Activated T-helper 17 cell treated with anti-CD3 and anti-CD28 coated beads, Interleukin-2, amount 50 U/mL, for 72 hours (primary cell): ENCODE measurements at regions not wholly inside any gene's neighbourhood (a gene's known extent, or its start where the extent isn't known, plus 50 kb on each side); places are given as distances from the start of the nearest gene placed in this dataset.

Experiments
- ATAC-seq: fragments of 150-1000 bp; cut with Tn5 transposase; replicated peaks from 2 replicates; pipeline ENCODE4 v1.10.0; 2021; ENCODE audit warnings: mild to moderate bottlenecking, moderate library complexity
- H3K27ac Mint-ChIP-seq: one replicate; pipeline ENCODE4 v1.8.0; 2022; ENCODE audit warnings: mixed read lengths
- H3K27me3 Mint-ChIP-seq: one replicate; pipeline ENCODE4 v1.8.0; 2022; ENCODE audit warnings: mixed read lengths
- H3K36me3 Mint-ChIP-seq: one replicate; pipeline ENCODE4 v1.8.0; 2022; ENCODE audit warnings: low read depth, mild to moderate bottlenecking, mixed read lengths
- H3K4me1 Mint-ChIP-seq: one replicate; pipeline ENCODE4 v1.8.0; 2022; ENCODE audit warnings: mixed read lengths
- H3K4me3 Mint-ChIP-seq: one replicate; pipeline ENCODE4 v1.8.0; 2022; ENCODE audit warnings: mild to moderate bottlenecking, mixed read lengths
- H3K9me3 Mint-ChIP-seq: one replicate; pipeline ENCODE4 v1.8.0; 2022; ENCODE audit warnings: mixed read lengths

DNA sequence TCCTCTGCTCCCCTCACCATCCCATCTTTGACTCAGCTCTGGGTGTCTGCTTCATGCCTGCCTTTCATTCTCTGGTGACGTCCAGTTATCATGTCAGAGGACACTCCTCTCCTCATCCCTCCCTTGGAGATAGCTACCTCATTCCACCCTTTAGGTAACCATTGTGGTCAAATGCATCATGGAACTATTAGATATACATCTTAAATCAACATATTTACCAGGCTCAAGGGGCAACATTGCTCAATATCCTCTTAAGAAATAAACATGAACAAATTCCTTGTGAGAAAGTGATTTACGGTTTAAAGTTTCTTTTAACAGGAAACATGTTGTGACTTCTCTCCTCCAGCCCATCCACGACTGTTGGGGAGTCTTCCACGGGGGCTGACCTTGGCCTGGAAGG is 511.6 kb upstream of the IGFBP3 start:
- H3K4me1 Mint-ChIP-seq: no peaks in the 10 kb centered on the region
- no peaks in the 10 kb centered on the region for H3K36me3 Mint-ChIP-seq
- no peak overlapping the region for H3K4me3 Mint-ChIP-seq
- no peak overlapping the region for H3K27ac Mint-ChIP-seq
- H3K27me3 Mint-ChIP-seq: no peaks in the 10 kb centered on the region
- peaks cover 5% of the 10 kb centered on the region for H3K9me3 Mint-ChIP-seq
- no peak for ATAC-seq

DNA sequence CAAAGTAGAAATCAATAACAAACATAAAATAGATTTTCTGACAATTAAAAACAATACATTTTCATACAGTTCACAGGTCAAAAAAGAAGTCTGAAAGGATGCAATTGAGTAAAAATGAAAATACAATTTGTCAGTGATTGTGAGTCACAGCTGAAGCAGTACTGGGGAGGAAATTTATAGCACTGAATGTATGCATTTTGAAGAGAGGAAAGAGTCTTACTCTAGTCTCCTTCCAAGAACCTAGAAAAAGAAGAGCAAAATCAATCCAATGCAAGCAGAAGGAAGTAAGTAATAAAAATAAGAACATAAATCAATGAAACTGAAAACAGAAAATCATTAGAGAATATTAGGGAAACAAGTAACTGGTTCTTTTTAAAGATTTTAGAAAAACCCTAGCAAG is 507.2 kb upstream of the IGFBP3 start:
- no peak for ATAC-seq
- Mint-ChIP-seq H3K27me3 (no peaks in the 10 kb centered on the region), H3K4me3 (no peak overlapping the region), H3K4me1 (no peaks in the 10 kb centered on the region), H3K27ac (no peak overlapping the region), H3K9me3 (peaks cover 8% of the 10 kb centered on the region), H3K36me3 (no peaks in the 10 kb centered on the region)

DNA sequence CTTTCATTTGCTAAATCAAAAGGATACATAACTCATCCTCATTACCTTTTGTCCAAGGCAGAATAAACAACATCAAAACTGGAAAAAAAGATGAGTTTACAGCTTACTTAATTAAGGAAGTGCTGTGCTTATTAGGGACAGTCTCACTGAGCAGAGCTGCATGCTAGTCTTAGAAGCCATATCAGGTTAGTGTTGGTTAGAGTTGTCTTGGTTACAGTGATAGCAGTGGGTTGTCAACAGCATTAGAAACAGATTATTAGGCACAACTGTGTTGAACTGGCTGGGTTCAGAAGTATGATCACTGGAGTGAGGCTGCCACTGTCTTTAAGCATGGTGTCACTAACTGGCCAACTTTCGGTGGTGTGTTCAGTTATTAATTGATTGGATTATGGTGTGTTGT is 503.9 kb upstream of the IGFBP3 start:
- ATAC-seq: no peak
- Mint-ChIP-seq H3K9me3 (peaks cover 8% of the 10 kb centered on the region), H3K27ac (no peak overlapping the region)

DNA sequence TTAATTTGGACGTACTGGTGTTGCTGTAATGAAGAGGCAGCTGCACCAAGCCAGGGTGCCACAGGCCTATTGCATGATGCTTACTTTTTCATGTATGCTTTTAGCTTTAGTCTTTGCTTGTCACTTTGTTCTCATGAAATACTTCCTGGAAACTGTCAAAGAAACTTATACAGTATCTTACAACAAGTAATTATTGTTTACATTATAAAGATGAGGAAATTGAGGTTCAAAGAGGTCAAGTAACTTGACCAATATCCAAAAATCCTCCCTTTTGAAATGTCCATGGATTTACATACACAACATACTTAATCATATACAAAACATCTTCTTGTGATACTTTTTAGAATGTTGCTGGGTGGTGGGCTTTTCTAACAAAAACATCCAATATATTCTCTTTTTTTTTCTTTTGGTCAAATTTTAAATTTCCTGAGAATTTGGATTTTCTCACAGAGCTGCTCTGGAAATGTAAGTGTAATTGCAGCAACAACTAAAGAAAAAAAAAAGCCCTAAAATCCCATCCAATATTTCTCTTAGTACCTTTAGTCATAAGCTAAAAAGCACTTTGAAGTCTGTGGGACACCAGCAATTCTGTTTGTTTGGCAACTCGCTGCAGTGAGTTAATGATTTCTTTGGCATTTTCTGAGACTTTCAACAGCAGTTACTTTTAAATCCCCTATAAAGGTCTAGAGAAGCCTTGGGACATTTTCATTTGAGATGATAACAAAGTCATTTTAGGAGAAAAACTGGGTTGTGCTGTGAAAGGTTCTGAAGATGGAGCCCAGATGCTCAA is 500.6 kb upstream of the IGFBP3 start:
- ATAC-seq: no peak
- H3K36me3 Mint-ChIP-seq: no peaks in the 10 kb centered on the region
- H3K27me3 Mint-ChIP-seq: no peaks in the 10 kb centered on the region
- H3K9me3 Mint-ChIP-seq: peaks cover 8% of the 10 kb centered on the region
- no peaks in the 10 kb centered on the region for H3K4me1 Mint-ChIP-seq
- H3K4me3 Mint-ChIP-seq: no peak overlapping the region
- no peak overlapping the region for H3K27ac Mint-ChIP-seq

More for the DNA sequence above, 503.9 kb upstream of the IGFBP3 start:
- Mint-ChIP-seq H3K36me3 (no peaks in the 10 kb centered on the region), H3K4me3 (no peak overlapping the region), H3K27me3 (no peaks in the 10 kb centered on the region), H3K4me1 (no peaks in the 10 kb centered on the region)

DNA sequence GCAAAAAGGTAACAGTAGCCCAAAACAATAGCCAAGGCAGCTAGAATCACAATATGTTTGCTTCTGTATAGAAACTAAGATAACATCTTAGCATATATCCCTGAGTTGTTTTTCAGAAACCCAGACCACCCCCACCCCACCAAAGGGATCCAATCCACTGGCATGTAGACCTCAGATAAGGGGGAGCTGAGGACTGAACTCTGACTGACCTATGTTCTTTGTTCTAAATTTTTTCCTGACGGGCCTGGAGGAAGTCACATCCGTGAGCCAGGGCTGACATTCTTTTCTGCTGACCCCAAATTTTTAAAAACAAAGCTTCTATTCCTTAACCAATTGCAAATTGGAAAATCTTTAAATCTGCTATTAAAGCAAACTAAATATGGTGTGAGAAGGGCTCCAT is 493.9 kb upstream of the IGFBP3 start:
- Mint-ChIP-seq H3K4me1 (no peaks in the 10 kb centered on the region), H3K9me3 (peaks cover 3% of the 10 kb centered on the region), H3K36me3 (no peaks in the 10 kb centered on the region), H3K4me3 (no peak overlapping the region), H3K27ac (no peak overlapping the region), H3K27me3 (no peaks in the 10 kb centered on the region)
- no peak for ATAC-seq

DNA sequence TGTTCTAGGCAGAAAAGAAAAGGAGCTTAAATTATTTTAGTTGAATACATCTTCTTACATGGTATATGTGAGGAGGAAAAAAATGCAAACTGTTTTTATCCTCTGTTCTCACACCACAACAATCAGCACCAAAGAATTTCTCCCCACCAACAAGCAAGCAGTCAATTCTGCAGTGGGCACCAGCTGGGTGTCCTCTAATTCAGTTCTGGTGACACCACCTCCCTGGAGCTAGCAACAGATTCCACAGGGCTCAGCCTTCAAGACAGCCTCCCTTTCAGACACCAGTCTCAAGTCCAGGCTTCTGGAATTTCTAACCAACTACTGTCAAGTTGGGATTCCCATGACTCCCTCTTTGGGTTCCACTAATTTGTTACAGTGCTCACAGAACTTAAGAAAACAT is 490.2 kb upstream of the IGFBP3 start:
- H3K4me1 Mint-ChIP-seq: no peaks in the 10 kb centered on the region

DNA sequence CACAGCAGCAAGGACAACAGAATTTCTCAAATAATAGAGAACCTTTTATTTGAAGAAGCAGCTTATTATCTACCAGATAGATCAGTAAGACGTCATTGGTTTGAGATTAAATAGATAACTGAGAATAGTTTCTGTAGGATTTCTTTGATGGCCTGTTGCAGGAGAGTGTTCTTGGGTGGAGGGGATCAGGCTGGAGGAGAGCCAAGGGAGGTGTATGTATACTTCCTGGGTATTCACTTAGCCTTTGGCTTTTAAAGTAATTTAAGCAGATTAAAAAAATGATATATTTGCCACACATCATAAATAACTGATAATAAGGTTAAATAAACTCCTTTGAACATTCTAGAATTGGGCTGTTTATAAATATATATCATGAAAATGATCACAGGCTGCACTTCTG is 486.1 kb upstream of the IGFBP3 start:
- H3K27ac Mint-ChIP-seq: no peak overlapping the region
- no peaks in the 10 kb centered on the region for H3K36me3 Mint-ChIP-seq
- H3K9me3 Mint-ChIP-seq: peaks cover 3% of the 10 kb centered on the region
- no peak overlapping the region for H3K4me3 Mint-ChIP-seq
- ATAC-seq: no peak
- H3K4me1 Mint-ChIP-seq: no peaks in the 10 kb centered on the region
- no peaks in the 10 kb centered on the region for H3K27me3 Mint-ChIP-seq

More for the DNA sequence above, 490.2 kb upstream of the IGFBP3 start:
- ATAC-seq: no peak
- Mint-ChIP-seq H3K9me3 (peaks cover 3% of the 10 kb centered on the region), H3K27ac (no peak overlapping the region), H3K4me3 (no peak overlapping the region), H3K36me3 (no peaks in the 10 kb centered on the region), H3K27me3 (no peaks in the 10 kb centered on the region)

DNA sequence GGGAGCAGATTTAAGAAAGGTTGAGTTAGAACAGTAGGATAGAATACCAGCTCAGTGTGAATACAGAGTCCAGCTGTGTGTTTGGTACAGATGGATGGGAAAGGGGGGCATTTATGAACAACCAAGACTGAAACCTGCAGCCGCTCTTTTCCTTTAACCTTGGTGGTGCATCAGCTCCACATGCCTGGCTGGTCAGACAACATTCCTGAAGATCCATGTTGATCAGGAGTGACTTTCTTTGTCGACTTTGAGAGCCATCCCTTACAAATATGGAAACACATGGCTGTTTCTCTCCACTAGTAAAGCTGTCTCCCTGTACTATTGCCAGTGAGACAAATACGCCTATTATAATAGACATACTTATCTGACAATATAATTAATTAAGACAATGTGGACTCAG is 476.5 kb upstream of the IGFBP3 start:
- no peak for ATAC-seq
- H3K9me3 Mint-ChIP-seq: no peaks in the 10 kb centered on the region

DNA sequence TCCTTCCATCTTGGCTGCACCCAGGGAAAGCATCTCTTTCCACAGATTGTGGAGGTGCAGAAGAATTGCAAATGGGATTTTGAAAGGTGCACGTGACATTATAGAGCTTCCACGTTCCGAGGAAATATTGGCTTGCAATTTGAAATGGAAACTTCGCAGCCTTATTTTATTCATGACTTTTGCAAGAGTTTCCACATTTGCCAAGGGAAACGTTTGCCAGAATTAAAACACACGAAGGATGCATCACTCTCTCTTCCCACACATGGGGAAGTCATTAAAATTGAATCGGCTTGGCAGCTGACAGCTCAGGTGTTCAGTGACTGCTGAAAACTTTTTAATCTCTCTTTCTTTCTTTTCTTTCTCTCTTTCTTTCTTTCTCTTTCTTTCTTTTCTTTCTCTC is 475.4 kb upstream of the IGFBP3 start:
- H3K27ac Mint-ChIP-seq: no peak overlapping the region
- no peak for ATAC-seq
- H3K9me3 Mint-ChIP-seq: no peaks in the 10 kb centered on the region
- H3K36me3 Mint-ChIP-seq: no peaks in the 10 kb centered on the region
- H3K27me3 Mint-ChIP-seq: no peaks in the 10 kb centered on the region
- no peaks in the 10 kb centered on the region for H3K4me1 Mint-ChIP-seq
- H3K4me3 Mint-ChIP-seq: no peak overlapping the region

More for the DNA sequence above, 476.5 kb upstream of the IGFBP3 start:
- Mint-ChIP-seq H3K4me1 (no peaks in the 10 kb centered on the region), H3K27me3 (no peaks in the 10 kb centered on the region), H3K27ac (no peak overlapping the region), H3K36me3 (no peaks in the 10 kb centered on the region), H3K4me3 (no peak overlapping the region)

DNA sequence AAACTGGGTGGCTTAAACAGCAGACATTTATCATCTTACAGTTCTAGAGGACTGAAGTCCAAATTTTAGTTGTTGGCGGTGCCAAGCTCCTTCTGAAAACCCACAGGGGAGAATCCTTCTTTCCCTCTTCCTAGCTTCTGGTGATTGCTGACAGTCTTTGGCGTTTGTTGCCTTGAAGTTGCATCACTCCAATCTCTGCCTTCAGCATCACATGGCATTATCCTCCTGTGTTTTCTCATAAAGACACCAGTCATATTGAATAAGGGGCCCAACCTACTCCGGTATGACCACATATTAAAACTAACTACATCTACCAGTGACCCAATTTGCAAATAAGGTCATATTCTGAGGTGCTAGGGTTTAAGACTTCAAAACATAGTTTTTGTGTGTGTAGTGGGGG is 472.1 kb upstream of the IGFBP3 start:
- Mint-ChIP-seq H3K4me3 (no peak overlapping the region), H3K27ac (no peak overlapping the region), H3K27me3 (no peaks in the 10 kb centered on the region), H3K9me3 (peaks cover 4% of the 10 kb centered on the region), H3K4me1 (no peaks in the 10 kb centered on the region), H3K36me3 (no peaks in the 10 kb centered on the region)
- ATAC-seq: no peak

DNA sequence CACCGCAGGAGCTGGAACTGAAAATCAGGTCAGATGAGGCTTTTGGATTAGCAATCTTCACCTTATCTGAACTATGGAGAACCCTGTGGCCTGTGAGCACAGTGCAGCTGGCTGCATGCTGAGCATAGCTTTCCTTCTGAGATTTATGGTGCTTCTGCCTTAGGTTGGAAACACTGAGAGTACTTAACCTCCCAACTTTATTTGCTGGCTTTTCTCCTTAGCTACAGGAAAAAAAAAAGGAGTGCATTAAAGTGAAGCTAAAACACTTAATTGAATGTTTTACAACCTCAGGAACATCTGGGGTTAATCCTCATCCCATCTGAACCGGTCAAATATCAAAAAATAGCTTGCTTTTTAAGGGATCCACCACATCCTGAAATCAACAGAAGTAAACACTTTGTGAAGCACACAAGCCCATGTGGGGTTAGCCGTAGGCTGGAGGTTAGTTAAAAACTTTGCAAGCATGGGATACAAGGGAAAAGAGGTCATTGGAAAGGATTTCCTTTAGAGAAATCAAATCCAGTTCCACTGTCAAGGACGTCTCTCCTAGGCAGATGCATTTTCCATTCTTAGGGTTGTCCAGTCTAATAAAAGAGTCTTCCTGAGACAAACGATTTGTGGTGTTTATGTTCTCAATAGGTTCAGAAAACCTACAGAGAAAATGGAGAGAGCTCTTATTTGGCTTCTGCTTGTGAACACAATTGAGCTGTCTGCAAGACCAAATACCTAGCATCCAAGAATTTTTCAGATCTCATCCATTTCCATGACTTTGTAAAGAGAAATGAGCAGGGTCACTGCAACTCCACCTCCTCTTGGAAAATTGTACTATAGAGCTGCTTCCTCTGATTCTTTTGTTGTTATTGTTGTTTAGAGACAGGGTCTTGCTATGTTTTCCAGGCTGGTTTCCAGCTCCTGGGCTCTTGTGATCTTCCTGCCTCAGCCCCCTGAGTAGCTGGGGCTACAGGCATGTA is 470.4 kb upstream of the IGFBP3 start:
- Mint-ChIP-seq H3K4me3 (no peak overlapping the region), H3K27ac (no peak overlapping the region), H3K9me3 (peaks cover 4% of the 10 kb centered on the region), H3K4me1 (no peaks in the 10 kb centered on the region), H3K27me3 (no peaks in the 10 kb centered on the region), H3K36me3 (no peaks in the 10 kb centered on the region)
- ATAC-seq: no peak

DNA sequence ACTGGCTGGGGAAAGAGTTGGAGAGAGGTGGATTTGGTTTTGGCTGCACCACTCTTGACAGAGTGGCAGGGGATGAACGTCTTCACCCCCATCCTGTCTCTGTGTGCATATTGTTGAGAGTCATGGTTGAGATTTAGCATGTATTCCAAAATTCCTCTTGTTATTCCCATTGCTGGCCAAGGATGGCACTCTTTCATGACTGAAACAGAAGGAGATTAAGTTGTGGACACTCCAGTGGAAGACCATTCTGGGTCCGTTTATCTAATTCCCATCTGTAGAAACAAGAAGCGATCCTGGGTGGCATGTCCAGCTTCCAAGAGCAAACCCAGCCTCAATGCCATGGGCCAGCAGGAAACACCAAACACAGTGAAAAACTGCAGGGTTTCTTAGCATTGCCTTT is 469.0 kb upstream of the IGFBP3 start:
- Mint-ChIP-seq H3K4me3 (no peak overlapping the region), H3K36me3 (no peaks in the 10 kb centered on the region), H3K27ac (no peak overlapping the region)

DNA sequence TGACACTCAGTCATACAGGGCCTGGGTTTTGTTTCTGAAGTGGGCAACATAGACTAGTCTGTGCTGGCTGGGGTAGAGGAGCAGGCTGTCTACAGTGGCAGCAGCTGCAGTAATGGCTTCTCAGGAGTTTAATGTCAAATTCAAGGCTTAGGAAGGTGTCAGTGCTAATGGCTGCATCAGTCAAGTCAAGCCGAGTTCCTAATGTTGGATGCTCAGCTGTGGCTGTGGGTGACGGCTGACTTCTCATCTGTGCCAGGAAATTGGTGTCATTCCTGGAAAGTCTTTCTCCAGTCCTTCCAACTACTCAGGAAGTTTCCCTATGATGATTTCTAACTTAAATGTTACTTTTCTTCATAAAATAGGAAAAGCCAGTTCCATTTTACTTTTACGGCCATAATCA is 468.1 kb upstream of the IGFBP3 start:
- ATAC-seq: no peak
- no peaks in the 10 kb centered on the region for H3K27me3 Mint-ChIP-seq
- H3K9me3 Mint-ChIP-seq: peaks cover 4% of the 10 kb centered on the region
- no peaks in the 10 kb centered on the region for H3K36me3 Mint-ChIP-seq
- no peaks in the 10 kb centered on the region for H3K4me1 Mint-ChIP-seq
- H3K4me3 Mint-ChIP-seq: no peak overlapping the region
- H3K27ac Mint-ChIP-seq: no peak overlapping the region

More for the DNA sequence above, 469.0 kb upstream of the IGFBP3 start:
- no peak for ATAC-seq
- no peaks in the 10 kb centered on the region for H3K27me3 Mint-ChIP-seq
- H3K9me3 Mint-ChIP-seq: peaks cover 4% of the 10 kb centered on the region
- no peaks in the 10 kb centered on the region for H3K4me1 Mint-ChIP-seq

DNA sequence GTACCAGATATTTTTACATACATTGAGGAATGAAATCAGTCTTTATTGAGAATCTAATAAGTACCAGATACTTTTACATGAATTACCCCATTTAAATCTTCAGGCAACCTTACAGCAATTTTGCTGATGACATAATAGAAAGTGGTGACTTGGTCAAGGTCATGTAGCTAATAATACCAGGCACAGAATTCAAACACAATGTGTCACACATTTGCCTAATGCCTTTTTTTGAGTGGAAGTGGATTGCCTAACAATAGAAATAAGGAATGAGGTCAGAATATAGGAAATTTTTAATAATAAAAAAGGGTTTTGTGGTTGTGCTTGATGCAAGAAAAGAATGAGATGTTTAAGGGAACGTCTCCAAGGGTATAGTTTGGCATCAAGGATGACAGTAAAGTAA is 466.6 kb upstream of the IGFBP3 start:
- Mint-ChIP-seq H3K9me3 (peaks cover 4% of the 10 kb centered on the region), H3K4me1 (no peaks in the 10 kb centered on the region), H3K27me3 (no peaks in the 10 kb centered on the region), H3K36me3 (no peaks in the 10 kb centered on the region), H3K27ac (no peak overlapping the region), H3K4me3 (no peak overlapping the region)
- no peak for ATAC-seq
